ENCODE measurements at regions not wholly inside any gene's neighbourhood (a gene's known extent, or its start where the extent isn't known, plus 50 kb on each side); places are given as distances from the start of the nearest gene placed in this dataset.

DNA sequence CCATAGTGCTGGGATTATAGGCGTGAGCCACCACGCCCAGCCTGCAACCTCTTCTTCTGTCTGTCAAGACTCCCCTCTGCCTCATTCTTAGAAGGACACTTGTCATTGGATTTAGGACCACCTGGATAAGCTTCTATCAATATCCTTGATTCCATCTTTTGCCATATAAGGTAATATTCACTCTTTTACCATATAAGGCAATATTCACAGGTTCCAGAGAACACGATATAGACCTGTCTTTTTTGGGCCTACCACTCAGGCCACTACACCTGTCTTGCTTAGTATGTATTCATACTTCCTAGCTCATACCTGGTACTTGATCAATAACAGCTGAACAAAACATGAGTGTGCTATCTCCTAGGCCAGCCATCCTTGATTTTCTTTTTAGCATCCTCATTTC lies 149.2 kb upstream of the TOX3 start:
- CTCF ChIA-PET = no interaction called here

DNA sequence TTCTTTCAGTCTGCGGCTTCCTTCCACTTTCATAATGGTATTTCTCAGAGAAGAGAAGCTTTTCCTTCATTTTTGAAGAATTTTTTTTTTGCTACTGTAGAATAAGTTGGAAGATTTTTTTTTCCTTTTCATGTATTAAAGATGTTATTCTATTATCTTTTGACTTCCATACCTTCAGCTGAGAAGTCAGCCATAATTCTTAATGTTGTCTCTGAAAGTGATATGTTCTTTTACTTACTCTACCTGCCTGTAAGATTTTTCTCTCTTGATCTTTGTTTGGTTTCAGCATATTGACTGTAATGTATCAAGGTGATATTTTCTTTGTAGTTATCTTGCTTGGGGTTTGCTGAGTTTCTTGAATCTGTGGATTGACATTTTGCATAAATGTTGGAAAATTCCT lies 143.5 kb upstream of the TOX3 start:
- Mint-ChIP-seq H3K9me3 (peaks cover 50% of the 10 kb centered on the region), H3K4me3 (no peak overlapping the region), H3K4me1 (no peaks in the 10 kb centered on the region), H3K27ac (no peak overlapping the region), H3K27me3 (ENCODE audit: low read depth) (no peaks in the 10 kb centered on the region), H3K36me3 (peaks cover 29% of the 10 kb centered on the region)
- POLR2A ChIA-PET = no interaction called here
- peak; percentile 86 for TF ChIP-seq ZNF317 (CRISPR knock-in tag; IDR thresholded peaks at IDR 0.05; ENCODE audit: borderline replicate concordance, low read depth)
- no peak for TF ChIP-seq TP53 (CRISPR knock-in tag; IDR thresholded peaks at IDR 0.05)
- DNase-seq (ENCODE audit: low spot score) (no peak), ATAC-seq (no peak)
- CTCF ChIA-PET = no interaction called here

More for the DNA sequence above, 149.2 kb upstream of the TOX3 start:
- Mint-ChIP-seq H3K4me3 (no peak overlapping the region), H3K4me1 (no peaks in the 10 kb centered on the region), H3K27ac (no peak overlapping the region), H3K9me3 (peaks cover 38% of the 10 kb centered on the region), H3K36me3 (peaks cover 15% of the 10 kb centered on the region), H3K27me3 (ENCODE audit: low read depth) (no peaks in the 10 kb centered on the region)
- POLR2A ChIA-PET = no interaction called here
- TF ChIP-seq NFYB (CRISPR knock-in tag; conservative IDR thresholded peaks at IDR 0.05; ENCODE audit: low read depth) (no peak), CREM (CRISPR knock-in tag; IDR thresholded peaks at IDR 0.05) (no peak), JUN (CRISPR knock-in tag; IDR thresholded peaks at IDR 0.05) (no peak), ZNF317 (CRISPR knock-in tag; IDR thresholded peaks at IDR 0.05; ENCODE audit: borderline replicate concordance, low read depth) (no peak), RORB (CRISPR knock-in tag; IDR thresholded peaks at IDR 0.05) (no peak), TEAD1 (CRISPR knock-in tag; IDR thresholded peaks at IDR 0.05) (no peak)
- TF ChIP-seq, protein P1, sequence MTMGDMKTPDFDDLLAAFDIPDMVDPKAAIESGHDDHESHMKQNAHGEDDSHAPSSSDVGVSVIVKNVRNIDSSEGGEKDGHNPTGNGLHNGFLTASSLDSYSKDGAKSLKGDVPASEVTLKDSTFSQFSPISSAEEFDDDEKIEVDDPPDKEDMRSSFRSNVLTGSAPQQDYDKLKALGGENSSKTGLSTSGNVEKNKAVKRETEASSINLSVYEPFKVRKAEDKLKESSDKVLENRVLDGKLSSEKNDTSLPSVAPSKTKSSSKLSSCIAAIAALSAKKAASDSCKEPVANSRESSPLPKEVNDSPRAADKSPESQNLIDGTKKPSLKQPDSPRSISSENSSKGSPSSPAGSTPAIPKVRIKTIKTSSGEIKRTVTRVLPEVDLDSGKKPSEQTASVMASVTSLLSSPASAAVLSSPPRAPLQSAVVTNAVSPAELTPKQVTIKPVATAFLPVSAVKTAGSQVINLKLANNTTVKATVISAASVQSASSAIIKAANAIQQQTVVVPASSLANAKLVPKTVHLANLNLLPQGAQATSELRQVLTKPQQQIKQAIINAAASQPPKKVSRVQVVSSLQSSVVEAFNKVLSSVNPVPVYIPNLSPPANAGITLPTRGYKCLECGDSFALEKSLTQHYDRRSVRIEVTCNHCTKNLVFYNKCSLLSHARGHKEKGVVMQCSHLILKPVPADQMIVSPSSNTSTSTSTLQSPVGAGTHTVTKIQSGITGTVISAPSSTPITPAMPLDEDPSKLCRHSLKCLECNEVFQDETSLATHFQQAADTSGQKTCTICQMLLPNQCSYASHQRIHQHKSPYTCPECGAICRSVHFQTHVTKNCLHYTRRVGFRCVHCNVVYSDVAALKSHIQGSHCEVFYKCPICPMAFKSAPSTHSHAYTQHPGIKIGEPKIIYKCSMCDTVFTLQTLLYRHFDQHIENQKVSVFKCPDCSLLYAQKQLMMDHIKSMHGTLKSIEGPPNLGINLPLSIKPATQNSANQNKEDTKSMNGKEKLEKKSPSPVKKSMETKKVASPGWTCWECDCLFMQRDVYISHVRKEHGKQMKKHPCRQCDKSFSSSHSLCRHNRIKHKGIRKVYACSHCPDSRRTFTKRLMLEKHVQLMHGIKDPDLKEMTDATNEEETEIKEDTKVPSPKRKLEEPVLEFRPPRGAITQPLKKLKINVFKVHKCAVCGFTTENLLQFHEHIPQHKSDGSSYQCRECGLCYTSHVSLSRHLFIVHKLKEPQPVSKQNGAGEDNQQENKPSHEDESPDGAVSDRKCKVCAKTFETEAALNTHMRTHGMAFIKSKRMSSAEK (CRISPR knock-in tag; IDR thresholded peaks at IDR 0.05; ENCODE audit: borderline replicate concordance) = no peak
- no peak for ATAC-seq
- no peak for DNase-seq (ENCODE audit: low spot score)

DNA sequence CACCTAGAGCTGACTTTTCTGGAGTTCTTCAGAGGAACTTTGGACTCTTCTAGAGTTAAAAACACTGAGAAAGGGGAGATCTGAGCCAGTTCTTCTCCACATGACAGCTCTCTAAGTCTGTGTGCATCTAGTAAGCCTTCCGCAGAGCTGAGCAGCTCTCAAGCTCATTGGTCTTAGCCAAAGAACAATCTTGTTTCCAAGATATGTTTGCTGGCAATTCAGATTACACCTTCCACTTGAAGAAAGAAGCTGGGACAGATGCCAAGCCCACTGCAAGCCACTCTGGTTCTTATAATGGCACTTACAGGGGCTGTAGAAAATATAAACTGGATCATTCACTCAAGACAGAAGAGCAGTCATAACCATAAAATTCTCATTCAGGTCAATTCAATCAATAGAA lies 134.1 kb upstream of the TOX3 start:
- Mint-ChIP-seq H3K4me1 (no peaks in the 10 kb centered on the region), H3K27ac (no peak overlapping the region), H3K4me3 (no peak overlapping the region), H3K27me3 (ENCODE audit: low read depth) (no peaks in the 10 kb centered on the region), H3K36me3 (no peaks in the 10 kb centered on the region), H3K9me3 (peaks cover 8% of the 10 kb centered on the region)
- ATAC-seq = no peak
- TF ChIP-seq TP53 (CRISPR knock-in tag; IDR thresholded peaks at IDR 0.05) = no peak
- TF ChIP-seq, protein P2, sequence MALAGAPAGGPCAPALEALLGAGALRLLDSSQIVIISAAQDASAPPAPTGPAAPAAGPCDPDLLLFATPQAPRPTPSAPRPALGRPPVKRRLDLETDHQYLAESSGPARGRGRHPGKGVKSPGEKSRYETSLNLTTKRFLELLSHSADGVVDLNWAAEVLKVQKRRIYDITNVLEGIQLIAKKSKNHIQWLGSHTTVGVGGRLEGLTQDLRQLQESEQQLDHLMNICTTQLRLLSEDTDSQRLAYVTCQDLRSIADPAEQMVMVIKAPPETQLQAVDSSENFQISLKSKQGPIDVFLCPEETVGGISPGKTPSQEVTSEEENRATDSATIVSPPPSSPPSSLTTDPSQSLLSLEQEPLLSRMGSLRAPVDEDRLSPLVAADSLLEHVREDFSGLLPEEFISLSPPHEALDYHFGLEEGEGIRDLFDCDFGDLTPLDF (CRISPR knock-in tag; IDR thresholded peaks at IDR 0.05) = no peak
- TF ChIP-seq EMX1 (CRISPR knock-in tag; IDR thresholded peaks at IDR 0.05) = no peak
- ChIA-PET CTCF (no interaction called here), POLR2A (no interaction called here)
- no peak for DNase-seq (ENCODE audit: low spot score)

DNA sequence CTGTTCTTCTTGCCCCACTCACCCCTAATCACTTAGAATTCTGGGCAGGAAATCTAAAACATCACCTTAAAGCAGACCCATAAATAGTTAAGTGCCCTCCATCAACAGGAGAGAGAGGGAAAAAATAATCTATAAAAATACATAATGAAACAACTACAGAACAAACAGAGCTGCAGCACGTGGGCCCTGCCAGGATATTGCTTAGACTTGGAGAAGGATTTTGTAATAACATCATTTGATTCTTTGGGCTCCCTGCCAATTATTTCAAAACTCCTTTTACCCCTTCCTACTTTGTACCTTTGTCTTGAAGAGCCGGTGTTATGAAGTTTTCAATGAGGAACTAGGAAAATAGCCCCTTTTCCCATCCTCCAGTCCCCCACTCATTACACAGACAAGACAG lies 130.6 kb upstream of the TOX3 start:
- POLR2A ChIA-PET = no interaction called here
- no peak overlapping the region for H3K27ac Mint-ChIP-seq
- no peaks in the 10 kb centered on the region for H3K36me3 Mint-ChIP-seq
- no peaks in the 10 kb centered on the region for H3K27me3 Mint-ChIP-seq (ENCODE audit: low read depth)
- H3K4me1 Mint-ChIP-seq = no peaks in the 10 kb centered on the region
- H3K9me3 Mint-ChIP-seq = no peaks in the 10 kb centered on the region
- CTCF ChIA-PET = no interaction called here
- DNase-seq (ENCODE audit: low spot score) (no peak), ATAC-seq (no peak)
- no peak overlapping the region for H3K4me3 Mint-ChIP-seq
- TF ChIP-seq, protein P3, sequence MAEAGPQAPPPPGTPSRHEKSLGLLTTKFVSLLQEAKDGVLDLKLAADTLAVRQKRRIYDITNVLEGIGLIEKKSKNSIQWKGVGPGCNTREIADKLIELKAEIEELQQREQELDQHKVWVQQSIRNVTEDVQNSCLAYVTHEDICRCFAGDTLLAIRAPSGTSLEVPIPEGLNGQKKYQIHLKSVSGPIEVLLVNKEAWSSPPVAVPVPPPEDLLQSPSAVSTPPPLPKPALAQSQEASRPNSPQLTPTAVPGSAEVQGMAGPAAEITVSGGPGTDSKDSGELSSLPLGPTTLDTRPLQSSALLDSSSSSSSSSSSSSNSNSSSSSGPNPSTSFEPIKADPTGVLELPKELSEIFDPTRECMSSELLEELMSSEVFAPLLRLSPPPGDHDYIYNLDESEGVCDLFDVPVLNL (CRISPR knock-in tag; IDR thresholded peaks at IDR 0.05; ENCODE audit: borderline replicate concordance, low read depth) = no peak
- TF ChIP-seq, protein P4, sequence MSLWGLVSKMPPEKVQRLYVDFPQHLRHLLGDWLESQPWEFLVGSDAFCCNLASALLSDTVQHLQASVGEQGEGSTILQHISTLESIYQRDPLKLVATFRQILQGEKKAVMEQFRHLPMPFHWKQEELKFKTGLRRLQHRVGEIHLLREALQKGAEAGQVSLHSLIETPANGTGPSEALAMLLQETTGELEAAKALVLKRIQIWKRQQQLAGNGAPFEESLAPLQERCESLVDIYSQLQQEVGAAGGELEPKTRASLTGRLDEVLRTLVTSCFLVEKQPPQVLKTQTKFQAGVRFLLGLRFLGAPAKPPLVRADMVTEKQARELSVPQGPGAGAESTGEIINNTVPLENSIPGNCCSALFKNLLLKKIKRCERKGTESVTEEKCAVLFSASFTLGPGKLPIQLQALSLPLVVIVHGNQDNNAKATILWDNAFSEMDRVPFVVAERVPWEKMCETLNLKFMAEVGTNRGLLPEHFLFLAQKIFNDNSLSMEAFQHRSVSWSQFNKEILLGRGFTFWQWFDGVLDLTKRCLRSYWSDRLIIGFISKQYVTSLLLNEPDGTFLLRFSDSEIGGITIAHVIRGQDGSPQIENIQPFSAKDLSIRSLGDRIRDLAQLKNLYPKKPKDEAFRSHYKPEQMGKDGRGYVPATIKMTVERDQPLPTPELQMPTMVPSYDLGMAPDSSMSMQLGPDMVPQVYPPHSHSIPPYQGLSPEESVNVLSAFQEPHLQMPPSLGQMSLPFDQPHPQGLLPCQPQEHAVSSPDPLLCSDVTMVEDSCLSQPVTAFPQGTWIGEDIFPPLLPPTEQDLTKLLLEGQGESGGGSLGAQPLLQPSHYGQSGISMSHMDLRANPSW (CRISPR knock-in tag; conservative IDR thresholded peaks at IDR 0.05; ENCODE audit: low read depth) = no peak
- TF ChIP-seq NFE2L1 (CRISPR knock-in tag; IDR thresholded peaks at IDR 0.05) = no peak
- TF ChIP-seq PRRX2 (CRISPR knock-in tag; IDR thresholded peaks at IDR 0.05) = no peak
- TF ChIP-seq CBFB (CRISPR knock-in tag; IDR thresholded peaks at IDR 0.05; ENCODE audit: low read depth) = no peak
- no peak for TF ChIP-seq SMAD4 (CRISPR knock-in tag; IDR thresholded peaks at IDR 0.05)
- TF ChIP-seq, protein P5, sequence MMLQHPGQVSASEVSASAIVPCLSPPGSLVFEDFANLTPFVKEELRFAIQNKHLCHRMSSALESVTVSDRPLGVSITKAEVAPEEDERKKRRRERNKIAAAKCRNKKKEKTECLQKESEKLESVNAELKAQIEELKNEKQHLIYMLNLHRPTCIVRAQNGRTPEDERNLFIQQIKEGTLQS (CRISPR knock-in tag; conservative IDR thresholded peaks at IDR 0.05) = no peak
- TF ChIP-seq ZNF263 (CRISPR knock-in tag; IDR thresholded peaks at IDR 0.05; ENCODE audit: low read depth) = no peak
- TF ChIP-seq ELF4 (CRISPR knock-in tag; IDR thresholded peaks at IDR 0.05; ENCODE audit: low read depth) = no peak
- no peak for TF ChIP-seq HMGA2 (CRISPR knock-in tag; IDR thresholded peaks at IDR 0.05)
- TF ChIP-seq ZNF219 (CRISPR knock-in tag; IDR thresholded peaks at IDR 0.05; ENCODE audit: borderline replicate concordance) = no peak

Data from WTC11 (cell line).